GM12891 (cell line): ENCODE measurements at regions not wholly inside any gene's neighbourhood (a gene's known extent, or its start where the extent isn't known, plus 50 kb on each side); places are given as distances from the start of the nearest gene placed in this dataset.
"Not testable (repeated sequence)": the region's sequence is repeated elsewhere in the genome, so short reads cannot be mapped to it uniquely, and the experiment has no call there.

Source experiments
- DNase-seq: peaks from one replicate; pipeline ENCODE4 v3.0.0; 2011; ENCODE audit warnings: low spot score; ENCODE audit not compliant: insufficient read length
- FAIRE-seq: peaks from 2 replicates; lab custom pipeline; 2011; peaks lifted over from hg19 to GRCh38; lab: Jason Lieb, UNC
- PAX5 ChIP-seq: IDR thresholded peaks from 2 replicates; pipeline ENCODE4 v1.6.1; 2011; ENCODE audit warnings: low read length, moderate library complexity, mild to moderate bottlenecking; ENCODE audit not compliant: insufficient read depth, severe bottlenecking
- POLR2A ChIP-seq: IDR thresholded peaks from 2 replicates; pipeline ENCODE4 v1.6.1; 2011; ENCODE audit warnings: low read depth, low read length, control low read depth
- POLR2AphosphoS5 ChIP-seq: IDR thresholded peaks from 2 replicates; pipeline ENCODE4 v1.6.1; 2011; ENCODE audit warnings: low read depth, low read length, control low read depth
- POU2F2 ChIP-seq: IDR thresholded peaks from 2 replicates; pipeline ENCODE4 v1.6.1; 2011; ENCODE audit warnings: low read depth, mild to moderate bottlenecking, control low read depth, low read length, moderate library complexity
- SPI1 ChIP-seq: IDR thresholded peaks from 2 replicates; pipeline ENCODE4 v1.6.1; 2011; ENCODE audit warnings: low read depth, low read length, control low read depth
- TAF1 ChIP-seq: IDR thresholded peaks from 2 replicates; pipeline ENCODE4 v1.6.1; 2011; ENCODE audit warnings: low read depth, low read length, control low read depth

DNA sequence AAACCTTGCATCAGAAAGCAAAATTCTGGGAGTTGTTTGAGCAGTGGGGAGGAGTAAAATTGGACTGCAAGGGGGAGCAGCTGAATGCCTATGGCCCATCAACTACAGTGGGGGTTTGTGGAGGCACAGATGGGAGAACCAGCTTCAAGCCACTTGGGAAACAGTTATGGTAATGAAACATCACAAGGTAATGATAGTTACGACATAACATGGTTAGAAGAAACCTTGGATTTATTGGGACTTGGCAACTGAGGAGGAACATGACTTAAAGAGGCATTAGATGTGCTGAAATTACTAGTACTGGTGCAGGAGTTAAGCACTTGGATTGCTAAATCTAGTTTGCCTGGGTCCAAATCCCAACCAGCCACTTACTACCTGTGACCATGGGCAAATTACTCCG is 868.4 kb downstream of the KCNMA1 start:
- no peak for DNase-seq
- FAIRE-seq, result no peak

DNA sequence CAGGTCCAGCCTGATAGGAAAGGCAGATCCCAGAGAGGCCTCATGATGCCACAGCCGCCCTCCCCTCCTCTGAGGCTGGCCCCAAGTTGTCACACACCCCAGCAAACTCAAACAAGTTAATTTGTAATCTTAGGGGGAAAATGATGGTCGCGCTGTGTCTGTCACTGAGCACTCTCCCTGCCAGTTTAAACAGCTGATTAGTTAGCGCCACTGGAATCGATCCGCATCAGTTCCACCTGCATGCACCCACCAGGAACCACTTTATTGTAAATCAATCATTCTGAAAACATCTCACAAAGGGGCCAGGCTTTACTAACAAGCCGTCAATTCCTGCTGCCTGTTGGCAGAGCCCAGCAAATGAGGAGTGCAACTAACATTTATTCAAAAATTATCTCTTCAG is 870.9 kb downstream of the KCNMA1 start:
- DNase-seq (no peak), FAIRE-seq (no peak)
- TF ChIP-seq SPI1 (no peak), PAX5 (no peak), POU2F2 (no peak), POLR2AphosphoS5 (no peak), TAF1 (no peak), POLR2A (no peak)

More for the DNA sequence above, 868.4 kb downstream of the KCNMA1 start:
- TF ChIP-seq TAF1, result no peak
- TF ChIP-seq SPI1, result no peak
- no peak for TF ChIP-seq POU2F2
- no peak for TF ChIP-seq POLR2AphosphoS5
- no peak for TF ChIP-seq PAX5
- no peak for TF ChIP-seq POLR2A

DNA sequence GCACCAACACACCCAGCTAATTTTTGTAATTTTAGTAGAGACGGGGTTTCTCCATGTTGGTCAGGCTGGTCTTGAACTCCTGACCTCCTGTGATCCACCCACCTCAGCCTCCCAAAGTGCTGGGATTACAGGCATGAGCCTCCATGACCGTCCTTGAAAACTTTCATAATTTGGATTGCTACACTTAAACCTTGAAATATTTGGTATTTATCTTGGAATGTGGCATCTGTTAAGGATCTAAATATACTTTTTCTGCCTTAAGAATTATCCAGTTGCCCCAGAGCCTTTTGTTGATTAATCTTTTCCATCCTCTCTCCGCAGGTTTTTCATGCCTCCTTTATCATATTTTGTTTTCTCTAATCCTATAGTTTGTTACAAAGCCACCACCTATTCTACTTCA is 872.7 kb downstream of the KCNMA1 start:
- DNase-seq, result not testable (repeated sequence)

DNA sequence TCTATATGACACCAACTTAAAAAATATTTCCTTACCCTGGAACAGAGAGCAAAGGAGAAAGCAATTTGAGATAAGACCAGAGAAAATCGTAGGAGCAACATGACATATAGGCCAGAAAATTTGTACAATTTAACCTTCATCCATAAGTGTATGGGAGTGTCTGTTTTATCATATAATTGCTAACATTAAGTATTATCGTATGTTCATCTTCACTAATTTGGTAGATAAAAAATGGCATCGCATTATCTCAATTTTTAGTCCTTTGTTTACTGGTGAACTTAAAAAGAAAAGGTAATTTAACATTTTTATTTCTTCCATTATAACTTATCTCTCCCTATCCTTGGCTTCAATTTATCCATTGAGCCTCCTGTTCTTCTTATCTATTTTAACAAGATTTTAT is 873.4 kb downstream of the KCNMA1 start:
- DNase-seq, result no peak
- FAIRE-seq, result no peak
- TF ChIP-seq POLR2A (no peak), TAF1 (no peak), POU2F2 (no peak), SPI1 (no peak), PAX5 (no peak), POLR2AphosphoS5 (no peak)

More for the DNA sequence above, 872.7 kb downstream of the KCNMA1 start:
- not testable (repeated sequence) for FAIRE-seq

DNA sequence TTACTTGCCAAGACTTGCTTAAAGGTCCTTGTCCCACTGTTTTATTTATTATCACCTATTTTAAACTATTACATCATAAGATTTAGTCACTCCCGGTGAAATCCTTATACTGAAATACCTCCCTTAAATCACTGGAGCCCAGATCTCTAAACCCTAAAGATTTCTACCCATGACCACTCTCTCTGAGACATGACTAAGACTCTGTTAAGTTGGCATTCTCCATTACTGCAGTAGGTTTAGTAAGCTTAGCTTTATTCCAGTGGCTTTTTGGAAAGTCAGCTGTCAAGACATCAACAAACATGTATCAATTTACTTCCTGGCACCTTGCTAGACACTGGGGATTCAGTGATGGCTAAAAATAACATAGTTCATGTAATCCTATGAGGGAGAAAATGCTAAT is 874.2 kb downstream of the KCNMA1 start:
- DNase-seq (no peak), FAIRE-seq (no peak)
- TF ChIP-seq TAF1, result no peak
- no peak for TF ChIP-seq POLR2A
- TF ChIP-seq PAX5, result no peak
- TF ChIP-seq POU2F2, result no peak
- TF ChIP-seq SPI1, result no peak
- TF ChIP-seq POLR2AphosphoS5, result no peak

DNA sequence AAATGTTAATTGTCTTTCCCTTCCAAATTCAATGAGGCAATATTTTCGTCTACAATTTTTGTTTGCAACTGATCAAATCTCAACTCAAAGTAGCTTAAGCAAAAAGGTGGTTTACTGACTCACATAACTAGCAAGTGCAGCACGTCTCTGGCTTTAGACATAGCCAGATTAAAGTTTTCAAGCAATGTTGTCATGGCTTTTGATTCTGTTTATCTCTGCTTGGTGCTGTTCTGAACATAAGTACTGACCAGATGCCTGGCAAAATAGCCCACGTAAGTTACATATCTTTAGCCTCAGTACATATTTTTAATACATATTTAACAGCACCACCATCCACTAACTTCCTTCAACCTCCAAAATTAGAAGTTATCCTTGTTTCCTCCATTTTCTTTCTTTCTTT is 877.9 kb downstream of the KCNMA1 start:
- FAIRE-seq (no peak), DNase-seq (no peak)
- TF ChIP-seq POLR2A, result no peak
- TF ChIP-seq POU2F2, result no peak
- TF ChIP-seq SPI1, result no peak
- no peak for TF ChIP-seq PAX5
- no peak for TF ChIP-seq POLR2AphosphoS5
- no peak for TF ChIP-seq TAF1

DNA sequence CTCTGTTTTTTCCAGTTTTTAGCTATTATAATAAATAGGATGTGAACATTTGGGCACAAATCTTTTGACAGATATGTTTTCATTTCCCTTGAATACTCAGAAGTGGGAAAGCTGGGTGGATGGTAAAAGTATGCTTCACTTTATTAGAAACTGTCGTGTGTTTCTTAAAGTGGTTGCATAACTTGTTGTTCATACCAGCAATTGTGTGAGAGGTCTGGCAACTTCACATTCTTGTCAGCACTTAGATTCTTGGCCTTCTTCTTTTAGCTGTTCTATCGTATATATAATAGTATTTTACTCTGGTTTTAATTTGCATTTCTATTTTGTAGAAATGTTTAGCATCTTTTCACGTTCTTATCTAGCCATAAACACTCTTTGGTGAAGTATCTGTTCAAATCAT is 894.4 kb downstream of the KCNMA1 start:
- DNase-seq (no peak), FAIRE-seq (no peak)

DNA sequence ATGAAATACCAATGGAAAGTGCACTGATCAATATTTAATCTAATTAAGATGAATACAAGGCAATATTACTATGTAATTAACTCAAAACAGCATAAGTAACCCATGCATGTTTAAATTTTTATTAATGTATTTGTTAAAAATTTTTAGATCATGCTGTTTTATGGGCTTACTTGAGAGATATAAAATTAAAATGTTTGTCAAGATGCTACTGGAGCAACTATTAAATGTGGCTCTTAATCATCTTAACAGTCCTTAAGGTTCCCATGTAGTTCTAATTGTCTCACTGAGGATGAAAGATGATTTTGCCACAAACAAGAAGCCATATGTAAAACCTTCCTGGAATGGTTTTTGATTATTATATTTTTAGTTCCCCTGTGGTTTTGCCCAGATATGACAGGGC is 897.1 kb downstream of the KCNMA1 start:
- DNase-seq (no peak), FAIRE-seq (no peak)
- TF ChIP-seq POLR2A (no peak), POU2F2 (no peak), SPI1 (no peak), PAX5 (no peak), TAF1 (no peak), POLR2AphosphoS5 (no peak)

More for the DNA sequence above, 894.4 kb downstream of the KCNMA1 start:
- TF ChIP-seq POU2F2 (no peak), POLR2AphosphoS5 (no peak), SPI1 (no peak), TAF1 (no peak), PAX5 (no peak), POLR2A (no peak)

DNA sequence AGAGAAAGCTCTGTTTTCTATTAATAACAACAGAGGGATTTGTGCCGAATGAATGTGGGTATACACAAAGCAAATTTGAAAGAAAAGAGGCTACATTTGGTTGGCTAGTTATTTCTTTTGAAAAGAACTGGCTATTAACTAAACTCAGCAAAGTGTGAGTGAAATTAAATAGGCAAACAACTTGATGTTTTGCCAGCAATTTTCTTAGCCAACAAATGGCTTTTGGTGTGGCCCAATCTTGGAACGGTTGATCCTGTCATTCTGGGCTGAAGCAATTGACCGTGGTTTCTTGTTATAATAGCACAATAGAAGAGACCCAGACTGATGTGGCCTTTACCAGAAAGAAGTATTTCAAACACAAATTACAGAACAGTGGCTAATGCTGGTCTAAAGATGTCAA is 898.6 kb downstream of the KCNMA1 start:
- no peak for TF ChIP-seq POLR2AphosphoS5
- no peak for TF ChIP-seq PAX5
- TF ChIP-seq SPI1, result no peak
- no peak for TF ChIP-seq POLR2A
- TF ChIP-seq POU2F2, result no peak
- no peak for TF ChIP-seq TAF1
- FAIRE-seq (no peak), DNase-seq (no peak)

DNA sequence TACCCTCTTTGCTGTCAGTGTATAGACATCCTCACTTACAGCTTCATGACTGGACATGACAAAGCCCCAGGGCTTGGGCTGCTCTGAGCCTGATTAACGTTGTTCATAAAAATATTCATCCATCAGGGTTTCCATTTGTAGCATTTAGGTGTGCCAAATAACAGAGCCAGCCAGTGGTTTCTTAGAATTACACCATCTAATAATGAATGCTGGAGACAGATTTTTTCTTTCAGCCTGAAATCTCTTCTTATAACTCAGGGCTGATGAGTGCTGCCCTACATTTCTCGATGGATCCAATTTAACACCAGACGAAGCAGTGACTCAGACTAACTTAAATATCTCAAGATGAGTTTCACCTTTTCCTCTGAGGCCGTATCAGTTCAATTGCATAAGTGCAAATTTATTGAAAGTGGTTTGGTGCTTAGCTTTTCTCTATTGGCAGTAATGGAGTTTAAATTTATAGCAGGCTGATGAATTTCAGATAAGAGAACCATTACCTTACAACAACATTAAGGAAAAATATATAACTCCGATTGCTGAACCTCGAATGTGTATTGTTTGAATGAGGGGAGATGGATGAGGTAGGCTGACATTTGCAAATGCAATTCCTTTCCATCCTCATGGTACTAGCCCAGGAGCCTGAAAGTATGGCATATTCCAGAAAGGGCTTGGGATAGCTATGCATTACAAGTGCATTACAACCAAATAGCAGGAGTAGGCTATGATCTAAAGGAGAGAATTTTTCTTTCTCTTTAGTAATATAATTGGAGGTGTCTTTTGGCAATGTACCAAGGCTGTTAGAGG is 900.6 kb downstream of the KCNMA1 start:
- TF ChIP-seq POU2F2 (no peak), POLR2AphosphoS5 (no peak), POLR2A (no peak), SPI1 (no peak), TAF1 (no peak), PAX5 (no peak)
- FAIRE-seq, result no peak
- DNase-seq, result no peak
